ENCODE measurements at regions not wholly inside any gene's neighbourhood (a gene's known extent, or its start where the extent isn't known, plus 50 kb on each side); places are given as distances from the start of the nearest gene placed in this dataset.

GRCh38 chr2:186907897-186908296, 58.9 kb upstream of the ZSWIM2 start:
- TF ChIP-seq CTCF (IDR thresholded peaks at IDR 0.05; ENCODE audit: low read depth, low read length): no peak
- in situ Hi-C loops (cut with HindIII; ENCODE audit: low sequenced_read_pairs): no loop called here
- DNase-seq (ENCODE audit: low read depth, low spot score): no peak
- no peak overlapping the region for H3K4me3 ChIP-seq (ENCODE audit: low read depth, low read length)

- TF ChIP-seq CTCF (IDR thresholded peaks at IDR 0.05; ENCODE audit: low read depth, low read length): peak; percentile 50
- peak; percentile 44 for DNase-seq (ENCODE audit: low read depth, low spot score)
These were observed 54.2 kb upstream of the ZSWIM2 start for GRCh38 chr2:186903216-186903615.

More at GRCh38 chr2:186903216-186903615, 54.2 kb upstream of the ZSWIM2 start:
- H3K4me3 ChIP-seq (ENCODE audit: low read depth, low read length): no peak overlapping the region
- in situ Hi-C loops (cut with HindIII; ENCODE audit: low sequenced_read_pairs): no loop called here
